ENCODE measurements at regions not wholly inside any gene's neighbourhood (a gene's known extent, or its start where the extent isn't known, plus 50 kb on each side); places are given as distances from the start of the nearest gene placed in this dataset.

DNA sequence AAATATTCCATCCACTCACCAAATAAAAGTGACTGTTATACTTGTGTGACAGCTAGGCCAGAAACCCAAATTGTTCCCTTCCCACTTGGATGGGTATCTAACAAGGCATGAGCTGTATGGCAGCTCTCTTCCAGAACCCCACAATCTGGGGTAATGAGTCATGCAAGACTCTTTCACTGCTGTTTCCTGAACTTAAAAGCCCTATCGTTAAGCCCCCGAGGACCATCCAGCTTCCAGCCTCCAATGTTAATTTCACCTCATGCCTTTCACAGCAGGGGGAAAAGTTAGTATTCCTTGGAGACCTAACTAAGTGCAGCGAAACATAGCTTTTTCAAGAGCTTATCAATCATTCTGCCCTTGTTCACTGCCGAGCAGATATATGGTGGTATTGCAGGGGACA, 368.6 kb upstream of the HSFY2 start:
- no peak for DNase-seq (ENCODE audit: low spot score)

- no peak for DNase-seq (ENCODE audit: low spot score)
These were observed 366.9 kb upstream of the HSFY2 start for GRCh38 chrY:19140285-19140920.

- no peak for DNase-seq (ENCODE audit: low spot score)
These were observed 360.9 kb upstream of the HSFY2 start for GRCh38 chrY:19134426-19134825.

- DNase-seq (ENCODE audit: low spot score), result no peak
These were observed 357.2 kb upstream of the HSFY2 start for GRCh38 chrY:19130569-19131358.

DNA sequence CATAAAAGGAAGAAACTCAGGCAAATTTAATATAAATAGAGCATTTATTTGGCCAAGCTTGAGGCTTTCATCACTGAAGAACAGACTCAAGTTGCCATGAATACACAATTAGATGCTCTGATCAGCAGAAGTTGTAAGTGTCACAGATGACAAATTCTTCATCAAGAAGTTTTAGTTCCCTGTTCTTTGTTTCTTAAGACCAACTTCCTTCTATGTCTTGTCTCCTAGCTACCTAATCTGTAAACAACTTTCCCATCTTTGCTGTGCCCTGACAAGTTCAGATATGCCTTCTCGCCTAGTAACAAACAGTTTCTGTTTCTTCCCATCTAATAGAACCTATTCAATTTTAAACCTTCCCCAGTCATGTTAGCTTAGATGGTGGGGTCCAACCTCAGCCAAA, 353.4 kb upstream of the HSFY2 start:
- no peak for DNase-seq (ENCODE audit: low spot score)

- no peak for DNase-seq (ENCODE audit: low spot score)
These were observed 351.1 kb upstream of the HSFY2 start for GRCh38 chrY:19124609-19125008.

DNA sequence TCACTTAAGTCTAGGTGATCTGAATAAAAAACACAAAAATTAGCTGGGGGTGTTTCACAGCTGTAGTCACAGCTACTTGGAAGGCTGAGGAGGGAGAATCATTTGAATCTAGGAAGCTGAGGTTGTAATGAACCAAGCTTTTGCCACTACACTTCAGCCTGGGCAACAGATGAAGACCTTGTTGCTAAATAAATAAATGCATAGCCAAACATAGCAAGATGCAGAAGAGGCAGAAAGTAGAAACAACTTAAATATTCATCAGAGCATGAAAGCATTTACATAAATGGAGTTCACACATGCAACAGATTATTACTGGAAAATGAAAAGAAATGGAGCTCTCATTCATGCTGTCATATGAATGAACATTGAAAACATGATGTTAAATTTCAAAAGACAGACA, 348.9 kb upstream of the HSFY2 start:
- no peak for DNase-seq (ENCODE audit: low spot score)

- no peak for DNase-seq (ENCODE audit: low spot score)
These were observed 324.8 kb upstream of the HSFY2 start for GRCh38 chrY:19098349-19098748.

GRCh38 chrY:19095460-19095859, 321.9 kb upstream of the HSFY2 start:
- DNase-seq (ENCODE audit: low spot score), result no peak

DNA sequence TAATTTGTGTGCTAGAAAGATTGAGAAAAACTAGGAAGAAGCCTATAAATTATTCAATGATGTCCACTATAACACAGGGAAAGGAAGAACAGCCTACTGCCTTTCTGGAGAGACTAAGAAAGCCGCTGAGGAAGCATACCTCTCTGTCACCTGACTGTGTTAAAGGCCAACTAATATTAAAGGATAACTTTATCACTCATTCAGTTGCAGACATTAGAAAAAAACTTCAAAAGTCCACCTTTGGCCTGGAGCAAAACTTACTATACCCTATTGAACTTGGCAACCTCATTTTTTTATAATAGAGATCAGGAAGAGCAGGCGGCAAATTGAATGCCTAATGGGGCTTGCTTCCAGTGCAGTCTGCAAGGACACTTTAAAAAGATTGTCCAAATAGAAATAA, 309.5 kb upstream of the HSFY2 start:
- no peak for DNase-seq (ENCODE audit: low spot score)

GRCh38 chrY:19077698-19078113, 304.2 kb upstream of the HSFY2 start:
- peak; percentile 6 for DNase-seq (ENCODE audit: low spot score)

GRCh38 chrY:19076846-19077697, 303.5 kb upstream of the HSFY2 start:
- peak; percentile 46 for DNase-seq (ENCODE audit: low spot score)

GRCh38 chrY:19075471-19076253, 302.1 kb upstream of the HSFY2 start:
- peak; percentile 82 for DNase-seq (ENCODE audit: low spot score)

- no peak for DNase-seq (ENCODE audit: low spot score)
These were observed 293.9 kb upstream of the HSFY2 start for GRCh38 chrY:19067435-19067834.

DNA sequence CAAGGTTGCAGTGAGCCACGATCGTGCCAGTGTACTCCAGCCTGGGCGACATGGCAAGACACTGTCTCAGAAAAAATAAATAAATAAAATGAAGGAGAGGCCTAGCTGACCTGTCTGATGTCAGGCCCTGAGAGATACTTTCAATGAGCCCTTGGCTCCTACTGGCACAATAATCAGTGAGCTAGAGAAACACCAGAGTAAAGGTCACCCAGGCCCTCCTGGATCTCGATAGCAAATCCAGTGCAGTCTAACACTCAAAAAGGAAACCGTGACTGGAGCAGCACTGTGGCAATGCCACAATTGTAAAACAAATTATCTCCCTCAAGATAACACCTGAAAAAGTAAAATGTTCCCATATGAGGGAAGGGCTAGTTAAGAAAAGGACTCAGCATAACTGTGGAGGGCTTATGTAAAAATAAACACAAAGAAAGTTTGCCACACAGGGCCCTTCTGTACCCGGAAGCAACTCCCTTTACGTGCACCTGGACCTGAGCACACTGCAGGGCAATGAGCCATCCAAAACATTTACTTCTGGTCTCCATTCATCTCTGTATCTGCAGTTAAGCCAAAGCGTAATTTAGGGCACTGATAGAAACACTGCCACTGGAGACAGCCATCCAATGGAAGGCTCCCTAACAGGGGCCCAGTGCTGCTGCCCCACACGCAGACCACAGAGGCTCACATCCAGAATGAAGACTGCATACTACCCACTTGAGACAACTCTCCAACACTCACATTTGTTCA, 293.1 kb upstream of the HSFY2 start:
- no peak for DNase-seq (ENCODE audit: low spot score)

GRCh38 chrY:19065119-19065518, 291.6 kb upstream of the HSFY2 start:
- DNase-seq (ENCODE audit: low spot score), result no peak

DNA sequence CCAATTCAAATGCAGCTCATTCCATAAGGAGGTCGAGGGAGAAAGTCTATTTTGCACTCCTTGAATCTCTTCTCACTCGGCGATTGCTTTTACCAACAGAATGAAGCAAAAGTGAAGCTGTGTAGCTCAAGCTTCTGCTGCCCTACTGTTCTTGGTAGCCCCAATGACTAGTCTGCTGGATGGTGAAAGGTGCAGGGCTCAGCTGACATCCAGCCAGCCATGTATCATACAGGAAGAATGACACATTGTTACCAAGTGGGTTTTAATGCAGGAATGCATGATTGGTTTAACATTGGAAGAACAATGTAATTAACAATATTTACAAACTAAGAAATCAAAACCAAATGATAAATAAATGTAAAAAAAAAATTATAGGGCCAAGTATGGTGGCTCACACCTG, 286.2 kb upstream of the HSFY2 start:
- DNase-seq (ENCODE audit: low spot score), result no peak

GRCh38 chrY:19058831-19059370, 285.4 kb upstream of the HSFY2 start:
- DNase-seq (ENCODE audit: low spot score), result no peak

DNA sequence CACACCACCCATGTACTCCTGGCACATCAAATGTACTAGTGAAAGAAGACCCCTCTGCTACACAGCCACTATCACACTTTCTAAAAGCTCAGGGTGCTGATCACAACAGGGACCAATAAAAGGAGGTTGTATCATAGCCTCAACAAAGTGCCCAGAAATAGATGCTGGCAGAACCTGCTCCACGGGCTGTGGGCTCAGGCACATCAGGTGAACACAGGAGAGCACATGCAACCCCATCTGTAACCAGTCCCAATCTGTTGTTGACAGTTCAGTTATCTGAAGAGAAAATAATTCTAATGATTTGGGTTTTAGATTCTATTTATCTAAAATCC, 282.6 kb upstream of the HSFY2 start:
- no peak for DNase-seq (ENCODE audit: low spot score)

DNA sequence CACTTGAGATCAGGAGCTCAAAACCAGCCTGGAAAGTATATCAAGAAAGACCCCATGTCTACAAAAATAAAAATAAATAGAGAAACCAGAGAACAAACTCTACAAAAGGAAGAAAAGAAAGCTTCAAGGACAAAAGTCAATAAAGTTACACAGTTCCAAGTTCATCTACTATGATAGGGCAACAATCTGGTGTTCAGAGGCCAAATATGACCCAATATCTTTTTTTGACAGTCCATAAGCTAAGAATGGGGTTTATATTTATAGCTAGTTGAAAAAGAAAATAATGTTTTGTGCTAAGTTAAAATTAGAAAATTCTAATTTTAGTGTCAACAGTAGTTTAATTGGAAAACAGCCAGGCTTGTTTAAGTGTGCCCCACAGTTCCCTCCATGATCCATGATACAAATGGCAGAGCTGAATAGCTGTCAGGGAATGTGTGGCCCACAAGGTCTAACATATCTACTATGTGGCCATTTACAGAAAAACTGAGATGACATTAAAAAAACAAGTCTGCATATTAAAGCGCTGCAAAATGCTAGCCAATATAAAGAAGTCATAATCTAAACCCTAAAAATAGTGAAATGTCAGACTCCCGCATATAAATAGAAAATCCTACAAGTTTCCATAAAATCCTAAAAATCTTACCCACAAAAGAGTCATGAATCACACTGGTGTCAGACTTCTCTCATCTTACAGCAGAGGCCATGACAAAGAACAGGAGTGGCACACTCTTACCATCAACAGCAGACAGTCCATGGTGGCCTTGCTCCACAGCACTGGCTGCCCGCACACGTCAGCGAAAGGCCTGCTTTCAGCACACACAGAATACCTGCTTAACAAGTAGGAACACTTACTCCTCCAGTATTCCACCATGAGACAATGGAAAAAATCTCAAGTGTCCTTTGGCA, 281.9 kb upstream of the HSFY2 start:
- DNase-seq (ENCODE audit: low spot score), result no peak
